Limb (tissue), 2 donors: ENCODE measurements at regions not wholly inside any gene's neighbourhood (a gene's known extent, or its start where the extent isn't known, plus 50 kb on each side); places are given as distances from the start of the nearest gene placed in this dataset.

Experiments
- DNase-seq, 2 donors: peaks; one replicate each; pipeline ENCODE4 v3.0.0-alpha.2; 2016; ENCODE audit errors: extremely low spot score in 2 of 2

- DNase-seq, result no peak
These were observed 64.9 kb upstream of the BTBD3 start for GRCh38 chr20:11852811-11853210.

GRCh38 chr20:11853359-11853758 is 64.3 kb upstream of the BTBD3 start:
- DNase-seq, result no peak

GRCh38 chr20:11861479-11861878 is 56.2 kb upstream of the BTBD3 start:
- DNase-seq, result no peak

GRCh38 chr20:11867291-11867919 is 50.3 kb upstream of the BTBD3 start:
- DNase-seq, result no peak
